GM18858 (cell line): ENCODE measurements at regions not wholly inside any gene's neighbourhood (a gene's known extent, or its start where the extent isn't known, plus 50 kb on each side); places are given as distances from the start of the nearest gene placed in this dataset.
A peak's percentile ranks its signal among the peaks of the same experiment; 100 is the strongest.
"Not testable (repeated sequence)": the region's sequence is repeated elsewhere in the genome, so short reads cannot be mapped to it uniquely, and the experiment has no call there.

Source experiments
- ATAC-seq: cut with Tn5 transposase; IDR thresholded peaks from one replicate; pipeline ENCODE4 v1.9.1; 2021; ENCODE audit not compliant: unreplicated experiment

DNA sequence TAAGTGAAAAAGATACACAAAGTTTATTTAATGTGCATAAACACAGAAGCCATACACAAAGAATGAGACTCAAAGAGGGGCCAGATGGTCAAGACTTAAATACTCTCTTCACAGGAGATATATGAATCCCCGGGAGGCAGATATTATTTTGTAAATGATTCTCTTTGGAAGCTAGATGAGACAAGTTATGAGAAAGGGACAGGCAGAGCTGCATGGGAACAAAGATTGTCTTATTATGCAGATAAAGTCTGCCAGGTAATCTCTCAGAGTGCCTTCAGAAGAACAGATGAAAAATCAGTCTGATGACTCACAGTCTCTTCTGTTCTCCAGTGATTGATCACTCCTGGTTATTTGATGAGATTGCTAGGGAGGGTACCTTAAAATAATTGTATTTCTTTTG, 89.0 kb downstream of the NAF1 start:
- no peak for ATAC-seq

- no peak for ATAC-seq
Observed at GRCh38 chr4:163072222-163072621, 94.5 kb downstream of the NAF1 start.

GRCh38 chr4:163071308-163071707, 95.4 kb downstream of the NAF1 start:
- no peak for ATAC-seq

- ATAC-seq: no peak
Observed at GRCh38 chr4:163070023-163070422, 96.7 kb downstream of the NAF1 start.

GRCh38 chr4:163063891-163064290, 102.8 kb downstream of the NAF1 start:
- no peak for ATAC-seq

DNA sequence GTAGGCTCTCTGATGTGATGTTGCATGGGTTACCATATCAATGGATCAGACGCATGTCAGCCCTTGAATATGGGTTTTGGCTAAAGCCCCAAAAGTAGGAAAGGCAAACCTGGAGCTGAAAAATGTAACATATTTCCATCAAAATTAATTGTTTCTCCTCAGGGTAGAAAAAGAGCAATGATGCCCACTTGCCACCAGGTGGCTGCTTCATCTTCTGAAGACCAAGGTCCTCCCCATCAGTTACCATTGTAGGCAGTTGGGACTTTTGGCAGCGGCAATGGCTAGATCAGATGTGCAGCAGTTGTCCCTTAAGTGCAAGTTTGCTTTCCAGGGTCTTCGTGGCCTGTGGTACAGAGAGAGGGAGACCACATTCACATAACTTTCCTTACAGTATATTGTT, 118.2 kb downstream of the NAF1 start:
- peak; percentile 90 for ATAC-seq

GRCh38 chr4:163042306-163042705, 124.4 kb downstream of the NAF1 start:
- peak; percentile 47 for ATAC-seq

- no peak for ATAC-seq
Observed at GRCh38 chr4:163017135-163017534, 149.6 kb downstream of the NAF1 start.

GRCh38 chr4:163012816-163013215, 153.9 kb downstream of the NAF1 start:
- ATAC-seq: no peak

DNA sequence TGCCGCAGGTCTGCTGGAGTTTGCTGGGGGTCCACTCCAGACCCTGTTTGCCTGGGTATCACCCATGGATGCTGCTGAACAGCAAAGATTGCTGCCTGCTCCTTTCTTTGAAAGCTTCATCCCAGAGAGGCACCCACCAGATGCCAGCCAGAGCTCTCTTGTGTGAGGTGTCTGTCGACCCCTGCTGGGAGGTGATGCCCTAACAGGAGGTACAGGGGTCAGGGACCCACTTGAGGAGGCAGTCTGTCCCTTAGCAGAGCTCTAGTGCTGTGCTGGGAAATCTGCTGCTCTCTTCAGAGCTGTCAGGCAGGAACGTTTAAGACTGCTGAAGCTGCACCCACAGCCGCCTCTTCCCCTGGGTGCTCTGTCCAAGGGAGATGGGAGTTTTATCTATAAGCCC, 162.7 kb downstream of the NAF1 start:
- ATAC-seq: no peak

- no peak for ATAC-seq
Observed at GRCh38 chr4:162988530-162988929, 178.2 kb downstream of the NAF1 start.

GRCh38 chr4:162985131-162985530, 181.6 kb downstream of the NAF1 start:
- ATAC-seq: no peak

- no peak for ATAC-seq
Observed at GRCh38 chr4:162984621-162985020, 182.1 kb downstream of the NAF1 start.

- no peak for ATAC-seq
Observed at GRCh38 chr4:162981823-162982222, 184.9 kb downstream of the NAF1 start.

DNA sequence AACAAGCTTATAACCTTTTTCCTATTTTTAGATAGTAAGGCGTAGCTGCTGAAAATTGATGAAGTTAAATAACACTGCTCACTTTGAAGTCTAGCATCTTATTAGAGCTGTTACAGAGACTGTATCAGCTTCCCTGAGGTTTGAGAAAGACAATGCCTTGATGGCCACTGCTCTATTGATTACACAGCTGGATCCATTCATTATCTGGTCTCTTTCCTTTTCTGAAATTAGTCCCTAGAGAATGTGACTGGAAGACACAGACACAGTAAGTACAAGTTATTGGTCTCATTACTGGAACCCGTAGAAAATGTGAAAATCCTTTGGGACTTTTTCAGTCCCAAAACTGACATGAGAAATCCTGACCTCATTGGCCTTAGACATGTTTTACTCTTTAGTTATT, 188.3 kb downstream of the NAF1 start:
- no peak for ATAC-seq

DNA sequence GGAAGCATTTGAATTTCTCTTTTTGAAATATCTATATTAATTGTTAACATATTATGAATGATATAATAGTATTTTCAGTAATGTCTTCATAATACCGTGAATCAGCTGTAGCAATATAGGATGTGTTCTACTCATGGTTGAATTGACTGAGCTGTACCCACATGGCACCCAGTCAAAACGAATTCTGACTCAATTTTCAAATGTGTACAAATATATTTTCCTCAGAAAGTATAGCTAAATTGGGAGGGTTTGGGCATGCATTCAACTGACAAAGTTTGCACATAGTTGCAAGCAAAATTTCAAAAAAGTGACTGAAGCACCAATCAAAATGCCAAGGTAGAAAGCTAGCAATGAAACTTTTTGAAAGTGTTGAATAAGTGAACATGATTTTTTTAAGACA, 188.9 kb downstream of the NAF1 start:
- ATAC-seq: no peak

GRCh38 chr4:162972661-162973330, 193.9 kb downstream of the NAF1 start:
- ATAC-seq: no peak

DNA sequence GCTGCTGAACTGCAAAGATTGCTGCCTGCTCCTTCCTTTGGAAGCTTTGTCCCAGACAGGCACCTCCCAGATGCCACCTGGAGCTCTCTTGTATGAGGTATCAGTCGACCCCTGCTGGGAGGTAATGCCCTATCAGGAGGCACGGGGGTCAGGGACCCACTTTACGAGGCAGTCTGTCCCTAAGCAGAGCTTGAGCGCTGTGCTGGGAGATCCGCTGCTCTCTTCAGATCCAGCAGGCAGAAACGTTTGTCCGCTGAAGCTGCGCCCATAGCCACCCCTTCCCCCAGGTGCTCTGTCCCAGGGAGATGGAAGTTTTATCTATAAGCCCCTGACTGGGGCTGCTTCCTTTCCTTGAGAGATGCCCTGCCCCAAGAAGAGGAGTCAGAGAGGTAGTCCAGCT, 197.5 kb downstream of the NAF1 start:
- ATAC-seq: no peak

- ATAC-seq: not testable (repeated sequence)
Observed at GRCh38 chr4:162965978-162966377, 200.7 kb downstream of the NAF1 start.

DNA sequence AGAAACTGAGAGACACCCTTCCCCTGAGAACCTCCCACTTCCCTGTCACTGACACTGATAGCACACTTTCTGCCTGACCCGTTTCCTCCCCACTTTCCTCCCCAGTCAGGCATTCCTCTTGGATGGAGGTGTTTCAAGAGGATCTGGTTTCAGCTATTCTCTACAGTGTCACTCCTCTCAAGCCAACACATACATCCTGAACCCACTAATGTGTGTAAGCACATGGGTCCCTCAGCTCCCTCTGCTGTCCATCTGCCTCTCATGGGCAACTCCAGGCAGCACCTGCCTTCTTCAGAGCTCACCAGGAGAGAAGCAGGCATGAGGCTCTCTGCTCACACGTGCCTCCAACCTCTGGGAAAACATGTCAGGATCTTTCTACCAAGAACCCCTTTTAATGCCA, 207.6 kb downstream of the NAF1 start:
- peak; percentile 54 for ATAC-seq

DNA sequence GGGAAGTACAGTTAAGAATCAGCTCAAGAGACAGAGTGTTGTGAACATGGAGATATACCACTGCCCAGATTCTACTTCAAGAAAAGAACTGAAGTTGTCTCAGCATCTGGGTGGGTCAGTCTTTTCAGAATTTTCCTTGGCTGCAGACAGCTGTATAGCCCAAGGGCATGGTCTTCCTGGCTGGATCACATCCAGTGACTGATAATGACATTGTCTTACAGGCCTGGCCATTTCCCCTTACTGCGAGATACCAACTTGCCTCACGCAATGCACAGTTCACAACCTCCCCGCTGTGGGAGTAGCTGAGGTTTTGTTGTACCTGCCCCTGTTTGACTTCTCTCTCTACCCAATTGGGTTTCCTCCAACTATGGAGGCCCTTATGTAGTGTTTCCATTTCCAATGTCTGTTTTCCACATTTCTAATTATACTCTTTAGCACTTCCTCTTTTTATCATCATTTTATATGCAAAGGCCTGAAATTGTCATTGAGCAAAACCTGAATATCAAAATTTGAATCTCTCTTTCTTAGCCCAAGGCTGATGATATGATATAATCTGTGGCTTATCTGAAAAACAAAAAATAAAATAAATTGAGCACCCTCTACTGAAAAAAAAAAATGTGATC, 209.1 kb downstream of the NAF1 start:
- no peak for ATAC-seq

- ATAC-seq: no peak
Observed at GRCh38 chr4:162954976-162955375, 211.7 kb downstream of the NAF1 start.

GRCh38 chr4:162952232-162952631, 214.5 kb downstream of the NAF1 start:
- ATAC-seq: no peak
